Heart left ventricle (tissue), 13 donors: ENCODE measurements at regions not wholly inside any gene's neighbourhood (a gene's known extent, or its start where the extent isn't known, plus 50 kb on each side); places are given as distances from the start of the nearest gene placed in this dataset.

Experiments used
- POLR2A ChIP-seq, 2 donors: fragments of 450-650 bp; IDR thresholded peaks; one replicate each; pipeline ENCODE4 v1.6.1; 2017; ENCODE audit warnings: antibody characterized with exemption in 2 of 2, mild to moderate bottlenecking in 2 of 2, moderate library complexity in 2 of 2
- TF ChIP-seq, protein P1 (sequence below), 12 donors: fragments of 200-600 bp; sonication (generic) in 4 of 12; IDR thresholded peaks; one replicate each; pipeline versions ENCODE4 v1.5.0 to v1.8.0; 2018 to 2022; ENCODE audit warnings: antibody characterized with exemption in 12 of 12, mild to moderate bottlenecking in 5 of 12
- donor health status: ischemic (EF 13 %, LVEDD 7.1; RV severe dilation, severe dysfunction).
- donor health status: DM: no; HTN: yes; CAD: no.
- donor health status: DM: no; HTN: no; CAD: no.
- donor health status: ischemic (EF 25% LVEDD 6.9; RV normal size, moderate dysfunction).
- donor health status: ischemic (EF 25% LVEDD 5.7; RV mildly dilated, moderate dysfunction).
- donor health status: ischemic (EF 35%, LVEDD 5.7; RV mildly dilated, moderate dysfunction).
- donor health status: nonischemic (EF 11% LVEDD 7.7; RV severe dilation, severe dysfunction).
- donor health status: DM: yes; HTN: yes; CAD: no.
- donor health status: PGD.
- donor health status: ischemic (EF 29% LVEDD 5.4; RV normal size, mild dysfunction).
- donor health status: nonischemic (EF 23%, LVEDD 6.1; RV moderate dilation, normal function).

DNA sequence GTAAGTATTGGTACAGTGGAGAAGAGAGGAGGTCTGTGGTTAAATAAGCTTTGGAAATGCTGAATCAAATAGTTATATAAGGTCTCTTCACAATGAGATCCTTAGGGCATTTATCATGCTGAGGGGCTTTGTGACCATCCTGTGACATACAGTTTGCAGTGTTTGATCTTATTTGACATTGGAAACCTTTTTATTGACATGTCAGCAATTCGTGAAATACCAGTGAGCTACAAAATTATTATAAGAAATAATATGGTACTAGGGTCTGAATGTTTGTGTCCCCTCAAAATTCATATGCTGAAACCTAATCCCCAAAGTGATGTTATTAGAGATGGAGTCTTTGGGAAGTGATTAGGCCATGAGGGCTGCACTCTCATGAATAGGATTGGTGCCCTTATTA, 98.4 kb downstream of the MID1IP1 start:
- TF ChIP-seq, protein P1, sequence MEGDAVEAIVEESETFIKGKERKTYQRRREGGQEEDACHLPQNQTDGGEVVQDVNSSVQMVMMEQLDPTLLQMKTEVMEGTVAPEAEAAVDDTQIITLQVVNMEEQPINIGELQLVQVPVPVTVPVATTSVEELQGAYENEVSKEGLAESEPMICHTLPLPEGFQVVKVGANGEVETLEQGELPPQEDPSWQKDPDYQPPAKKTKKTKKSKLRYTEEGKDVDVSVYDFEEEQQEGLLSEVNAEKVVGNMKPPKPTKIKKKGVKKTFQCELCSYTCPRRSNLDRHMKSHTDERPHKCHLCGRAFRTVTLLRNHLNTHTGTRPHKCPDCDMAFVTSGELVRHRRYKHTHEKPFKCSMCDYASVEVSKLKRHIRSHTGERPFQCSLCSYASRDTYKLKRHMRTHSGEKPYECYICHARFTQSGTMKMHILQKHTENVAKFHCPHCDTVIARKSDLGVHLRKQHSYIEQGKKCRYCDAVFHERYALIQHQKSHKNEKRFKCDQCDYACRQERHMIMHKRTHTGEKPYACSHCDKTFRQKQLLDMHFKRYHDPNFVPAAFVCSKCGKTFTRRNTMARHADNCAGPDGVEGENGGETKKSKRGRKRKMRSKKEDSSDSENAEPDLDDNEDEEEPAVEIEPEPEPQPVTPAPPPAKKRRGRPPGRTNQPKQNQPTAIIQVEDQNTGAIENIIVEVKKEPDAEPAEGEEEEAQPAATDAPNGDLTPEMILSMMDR (IDR thresholded peaks at IDR 0.05), result no peak
- no peak for TF ChIP-seq POLR2A (IDR thresholded peaks at IDR 0.05)
